ENCODE measurements at regions not wholly inside any gene's neighbourhood (a gene's known extent, or its start where the extent isn't known, plus 50 kb on each side); places are given as distances from the start of the nearest gene placed in this dataset.
"Not testable (repeated sequence)": the region's sequence is repeated elsewhere in the genome, so short reads cannot be mapped to it uniquely, and the experiment has no call there.

- H3K36me3 ChIP-seq (ENCODE audit: insufficient read depth, low read length), result no peaks in the 10 kb centered on the region
- TF ChIP-seq EZH2 (IDR thresholded peaks at IDR 0.05; ENCODE audit: borderline replicate concordance, low read length), result no peak
- TF ChIP-seq CTCF (IDR thresholded peaks at IDR 0.05; ENCODE audit: low read length), result no peak
Measured at GRCh38 chr14:83918546-83918945, 1611.4 kb upstream of the FLRT2 start.

GRCh38 chr14:83919675-83920074 lies 1610.3 kb upstream of the FLRT2 start:
- H3K79me2 ChIP-seq (ENCODE audit: insufficient read depth, low read length); H3K9ac ChIP-seq (ENCODE audit: low read length); H2AFZ ChIP-seq (ENCODE audit: low read length); H3K36me3 ChIP-seq (ENCODE audit: insufficient read depth, low read length); H3K4me2 ChIP-seq (ENCODE audit: low read length); H3K27ac ChIP-seq (ENCODE audit: low read depth, low read length, poor library complexity, severe bottlenecking); H4K20me1 ChIP-seq (ENCODE audit: insufficient read depth, low read length); H3K27me3 ChIP-seq (ENCODE audit: insufficient read depth, low read length); H3K9me2 ChIP-seq (ENCODE audit: low read depth, low read length); H3K4me1 ChIP-seq (ENCODE audit: insufficient read depth, low read length, severe bottlenecking); H3F3A ChIP-seq (ENCODE audit: insufficient read depth, low read length); H3K9me3 ChIP-seq (ENCODE audit: low read length); H3K4me3 ChIP-seq (ENCODE audit: low read depth, low read length, poor library complexity, severe bottlenecking): not testable (repeated sequence)

More at GRCh38 chr14:83918546-83918945, 1611.4 kb upstream of the FLRT2 start:
- Histone ChIP-seq H4K20me1 (ENCODE audit: insufficient read depth, low read length) (no peaks in the 10 kb centered on the region), H3K9me3 (ENCODE audit: low read length) (no peaks in the 10 kb centered on the region), H3K4me2 (ENCODE audit: low read length) (no peak overlapping the region), H3K9me2 (ENCODE audit: low read depth, low read length) (no peaks in the 10 kb centered on the region), H3K4me1 (ENCODE audit: insufficient read depth, low read length, severe bottlenecking) (no peaks in the 10 kb centered on the region), H3K27ac (ENCODE audit: low read depth, low read length, poor library complexity, severe bottlenecking) (no peak overlapping the region), H3K9ac (ENCODE audit: low read length) (no peak overlapping the region), H3K79me2 (ENCODE audit: insufficient read depth, low read length) (no peaks in the 10 kb centered on the region), H3K27me3 (ENCODE audit: insufficient read depth, low read length) (no peaks in the 10 kb centered on the region), H2AFZ (ENCODE audit: low read length) (no peak overlapping the region), H3F3A (ENCODE audit: insufficient read depth, low read length) (no peaks in the 10 kb centered on the region), H3K4me3 (ENCODE audit: low read depth, low read length, poor library complexity, severe bottlenecking) (no peak overlapping the region)

- no peaks in the 10 kb centered on the region for H3K79me2 ChIP-seq (ENCODE audit: insufficient read depth, low read length)
- H4K20me1 ChIP-seq (ENCODE audit: insufficient read depth, low read length), result no peaks in the 10 kb centered on the region
- H3K9me2 ChIP-seq (ENCODE audit: low read depth, low read length), result no peaks in the 10 kb centered on the region
- no peaks in the 10 kb centered on the region for H3F3A ChIP-seq (ENCODE audit: insufficient read depth, low read length)
- H3K4me3 ChIP-seq (ENCODE audit: low read depth, low read length, poor library complexity, severe bottlenecking), result no peak overlapping the region
- TF ChIP-seq CTCF (IDR thresholded peaks at IDR 0.05; ENCODE audit: low read length) (no peak), EZH2 (IDR thresholded peaks at IDR 0.05; ENCODE audit: borderline replicate concordance, low read length) (no peak)
- H3K4me2 ChIP-seq (ENCODE audit: low read length), result no peak overlapping the region
- no peaks in the 10 kb centered on the region for H3K27me3 ChIP-seq (ENCODE audit: insufficient read depth, low read length)
- H3K4me1 ChIP-seq (ENCODE audit: insufficient read depth, low read length, severe bottlenecking), result no peaks in the 10 kb centered on the region
- H3K36me3 ChIP-seq (ENCODE audit: insufficient read depth, low read length), result no peaks in the 10 kb centered on the region
- H3K27ac ChIP-seq (ENCODE audit: low read depth, low read length, poor library complexity, severe bottlenecking), result no peak overlapping the region
- H3K9ac ChIP-seq (ENCODE audit: low read length), result no peak overlapping the region
- no peak overlapping the region for H2AFZ ChIP-seq (ENCODE audit: low read length)
- H3K9me3 ChIP-seq (ENCODE audit: low read length), result no peaks in the 10 kb centered on the region
Measured at GRCh38 chr14:83923842-83924241, 1606.1 kb upstream of the FLRT2 start.

- no peak overlapping the region for H3K4me2 ChIP-seq (ENCODE audit: low read length)
- no peaks in the 10 kb centered on the region for H3K9me3 ChIP-seq (ENCODE audit: low read length)
- H3K27me3 ChIP-seq (ENCODE audit: insufficient read depth, low read length), result no peaks in the 10 kb centered on the region
- no peak overlapping the region for H3K27ac ChIP-seq (ENCODE audit: low read depth, low read length, poor library complexity, severe bottlenecking)
- H3K4me3 ChIP-seq (ENCODE audit: low read depth, low read length, poor library complexity, severe bottlenecking), result no peak overlapping the region
- no peaks in the 10 kb centered on the region for H3F3A ChIP-seq (ENCODE audit: insufficient read depth, low read length)
- H3K9ac ChIP-seq (ENCODE audit: low read length), result no peak overlapping the region
- H3K36me3 ChIP-seq (ENCODE audit: insufficient read depth, low read length), result no peaks in the 10 kb centered on the region
- no peak for TF ChIP-seq EZH2 (IDR thresholded peaks at IDR 0.05; ENCODE audit: borderline replicate concordance, low read length)
- TF ChIP-seq CTCF (IDR thresholded peaks at IDR 0.05; ENCODE audit: low read length), result no peak
- no peaks in the 10 kb centered on the region for H3K4me1 ChIP-seq (ENCODE audit: insufficient read depth, low read length, severe bottlenecking)
- H4K20me1 ChIP-seq (ENCODE audit: insufficient read depth, low read length), result no peaks in the 10 kb centered on the region
- H2AFZ ChIP-seq (ENCODE audit: low read length), result no peak overlapping the region
- no peaks in the 10 kb centered on the region for H3K9me2 ChIP-seq (ENCODE audit: low read depth, low read length)
- H3K79me2 ChIP-seq (ENCODE audit: insufficient read depth, low read length), result no peaks in the 10 kb centered on the region
Measured at GRCh38 chr14:83924259-83924658, 1605.7 kb upstream of the FLRT2 start.
